Cardiac fibroblast (primary cell): ENCODE measurements at regions not wholly inside any gene's neighbourhood (a gene's known extent, or its start where the extent isn't known, plus 50 kb on each side); places are given as distances from the start of the nearest gene placed in this dataset.

Experiments used
- DNase-seq, 2 donors: peaks; one replicate each; pipeline versions ENCODE4 v3.0.0 to v3.0.0-alpha.2; 2010; ENCODE audit warnings: low read depth in 2 of 2
- H3K4me3 ChIP-seq, 2 donors: replicated peaks in 1 of 2; 1 replicate in 1 of 2; 2 replicates in 1 of 2; pipeline ENCODE4 v1.5.1; 2011; ENCODE audit warnings: low read depth in 2 of 2, low read length in 2 of 2, mild to moderate bottlenecking in 2 of 2, moderate library complexity in 1 of 2
- TF ChIP-seq, protein P1 (sequence below): IDR thresholded peaks from one replicate; pipeline ENCODE4 v1.5.1; 2011; ENCODE audit warnings: low read depth, mild to moderate bottlenecking, low read length, inconsistent platforms

DNA sequence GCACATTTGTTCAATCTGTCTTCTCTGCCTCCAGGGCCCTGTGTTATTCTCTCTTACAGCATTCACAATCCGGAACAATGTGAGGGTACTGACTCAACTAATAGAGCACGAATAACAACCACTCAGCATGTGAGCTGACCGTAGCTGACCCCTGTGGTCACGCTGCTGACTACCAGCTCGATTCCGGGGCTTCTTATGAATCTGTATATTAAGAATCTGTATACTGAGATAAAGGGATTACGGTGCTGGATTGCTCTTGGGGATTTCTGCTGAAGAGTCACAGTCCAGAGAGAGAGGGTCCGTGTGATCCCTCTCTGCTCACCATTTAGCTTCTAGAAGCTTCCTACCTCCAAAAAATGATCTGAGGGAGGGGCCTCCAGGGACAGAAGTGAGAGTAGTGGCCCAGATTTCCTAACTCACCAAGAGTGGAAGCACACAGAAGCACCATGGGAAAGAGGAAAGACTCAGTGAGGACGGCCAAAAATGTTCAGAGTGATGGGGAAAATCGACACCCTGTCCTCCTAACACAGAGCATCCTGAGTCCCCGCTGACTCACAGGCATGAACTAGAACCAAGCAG is 156.2 kb downstream of the THBS2 start:
- no peak overlapping the region for H3K4me3 ChIP-seq
- DNase-seq, result peak; percentile 94 to 98
- TF ChIP-seq, protein P1, sequence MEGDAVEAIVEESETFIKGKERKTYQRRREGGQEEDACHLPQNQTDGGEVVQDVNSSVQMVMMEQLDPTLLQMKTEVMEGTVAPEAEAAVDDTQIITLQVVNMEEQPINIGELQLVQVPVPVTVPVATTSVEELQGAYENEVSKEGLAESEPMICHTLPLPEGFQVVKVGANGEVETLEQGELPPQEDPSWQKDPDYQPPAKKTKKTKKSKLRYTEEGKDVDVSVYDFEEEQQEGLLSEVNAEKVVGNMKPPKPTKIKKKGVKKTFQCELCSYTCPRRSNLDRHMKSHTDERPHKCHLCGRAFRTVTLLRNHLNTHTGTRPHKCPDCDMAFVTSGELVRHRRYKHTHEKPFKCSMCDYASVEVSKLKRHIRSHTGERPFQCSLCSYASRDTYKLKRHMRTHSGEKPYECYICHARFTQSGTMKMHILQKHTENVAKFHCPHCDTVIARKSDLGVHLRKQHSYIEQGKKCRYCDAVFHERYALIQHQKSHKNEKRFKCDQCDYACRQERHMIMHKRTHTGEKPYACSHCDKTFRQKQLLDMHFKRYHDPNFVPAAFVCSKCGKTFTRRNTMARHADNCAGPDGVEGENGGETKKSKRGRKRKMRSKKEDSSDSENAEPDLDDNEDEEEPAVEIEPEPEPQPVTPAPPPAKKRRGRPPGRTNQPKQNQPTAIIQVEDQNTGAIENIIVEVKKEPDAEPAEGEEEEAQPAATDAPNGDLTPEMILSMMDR, result no peak

DNA sequence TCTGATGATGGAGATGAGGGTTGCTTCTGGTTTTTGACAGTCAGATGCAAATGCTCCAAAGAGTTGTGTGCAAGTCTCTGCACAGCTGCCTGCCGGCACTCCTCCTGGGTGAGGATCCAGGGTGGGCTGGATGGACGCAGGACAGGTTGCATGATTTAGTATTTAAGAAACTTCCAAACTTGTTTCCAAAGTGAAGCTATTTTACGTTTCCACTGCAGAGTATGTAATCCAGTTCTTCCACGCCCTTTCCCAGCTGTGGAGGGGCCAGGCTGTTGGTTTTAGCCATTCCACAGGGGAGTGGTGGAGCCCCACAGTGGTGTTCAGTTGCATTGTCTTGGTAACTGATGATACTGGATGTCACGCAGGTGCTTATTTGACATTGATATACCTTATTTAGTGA is 157.3 kb downstream of the THBS2 start:
- TF ChIP-seq, protein P1, result peak; percentile 23
- peak in 1 of 2 donors; percentile 20 for DNase-seq
- H3K4me3 ChIP-seq, result no peak overlapping the region

DNA sequence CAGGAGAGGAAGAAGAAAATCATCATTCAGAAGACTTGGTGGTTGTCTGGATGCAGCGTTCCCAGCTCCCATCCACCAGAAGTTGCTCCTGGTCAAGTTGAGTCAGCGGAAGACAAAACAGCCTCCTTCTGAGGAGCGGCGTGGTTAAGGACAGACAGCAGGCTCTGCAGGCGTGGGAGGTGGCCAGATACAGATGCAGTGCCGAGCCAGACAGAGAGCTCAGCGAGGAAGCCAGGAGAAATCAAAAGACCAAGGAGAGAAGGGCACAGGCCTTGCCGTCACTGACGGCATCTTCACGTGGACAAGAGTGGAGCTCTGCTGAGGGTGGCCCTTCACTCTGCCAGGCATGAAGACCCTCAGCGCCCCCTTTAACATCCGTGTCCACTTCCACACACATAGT is 158.5 kb downstream of the THBS2 start:
- TF ChIP-seq, protein P1, result no peak
- no peak overlapping the region for H3K4me3 ChIP-seq
- DNase-seq, result no peak

DNA sequence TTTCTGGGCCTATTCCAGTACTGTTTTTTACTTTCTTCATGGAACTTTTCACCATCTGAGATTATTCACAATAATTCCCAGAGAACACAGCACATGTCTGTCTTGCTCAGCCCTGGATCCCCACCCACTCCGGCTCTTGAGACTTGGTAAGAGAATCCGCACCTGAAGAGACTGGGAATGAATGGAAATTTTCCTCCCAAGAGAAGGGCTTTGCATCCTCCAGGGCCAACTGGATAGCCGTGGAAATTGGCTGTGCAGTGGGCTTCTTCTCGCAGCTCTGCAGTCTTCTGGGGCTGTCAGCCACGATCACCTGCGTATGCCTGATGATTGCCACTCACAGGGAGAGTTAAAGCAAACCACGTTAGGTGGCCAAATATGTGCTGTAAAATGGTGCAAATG is 159.1 kb downstream of the THBS2 start:
- no peak for DNase-seq
- TF ChIP-seq, protein P1, result no peak
- H3K4me3 ChIP-seq, result no peak overlapping the region

DNA sequence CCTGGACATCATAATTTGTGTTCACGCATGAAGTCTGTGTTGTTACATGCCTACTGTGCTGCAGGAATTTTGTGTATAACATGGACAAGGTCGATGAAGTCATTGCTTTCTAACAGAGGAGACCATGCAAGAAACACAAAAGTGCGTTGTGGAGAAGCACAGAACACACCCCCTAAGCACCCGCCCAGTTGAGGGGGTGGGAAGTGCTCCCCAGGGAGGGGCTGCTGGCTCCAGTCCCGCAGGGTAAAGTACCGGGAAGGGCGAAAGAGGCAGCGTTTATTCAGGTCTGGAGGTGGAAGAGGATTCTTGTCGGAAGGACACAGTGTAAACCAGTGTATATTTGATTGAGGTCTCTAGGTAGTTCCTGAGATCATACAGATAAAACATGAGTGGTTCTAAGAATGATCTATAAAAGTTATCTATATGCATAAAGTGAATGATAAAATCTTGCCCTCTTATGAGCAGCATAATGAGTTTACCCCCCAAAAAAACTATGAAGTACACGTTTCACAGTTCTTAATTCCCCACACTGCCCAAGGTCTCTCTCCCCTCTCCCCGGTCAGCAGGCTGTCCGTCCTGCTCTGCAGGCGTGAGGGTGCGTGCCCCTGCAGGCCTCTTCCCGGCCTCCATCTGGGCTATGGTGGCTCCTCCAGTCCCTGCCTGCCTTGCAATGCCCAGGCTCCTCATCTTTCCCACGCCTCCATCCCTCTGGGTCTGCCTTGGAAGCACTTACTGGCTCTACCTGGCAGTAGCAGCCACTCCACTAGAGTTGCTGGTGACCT is 159.7 kb downstream of the THBS2 start:
- TF ChIP-seq, protein P1, result no peak
- DNase-seq, result no peak

DNA sequence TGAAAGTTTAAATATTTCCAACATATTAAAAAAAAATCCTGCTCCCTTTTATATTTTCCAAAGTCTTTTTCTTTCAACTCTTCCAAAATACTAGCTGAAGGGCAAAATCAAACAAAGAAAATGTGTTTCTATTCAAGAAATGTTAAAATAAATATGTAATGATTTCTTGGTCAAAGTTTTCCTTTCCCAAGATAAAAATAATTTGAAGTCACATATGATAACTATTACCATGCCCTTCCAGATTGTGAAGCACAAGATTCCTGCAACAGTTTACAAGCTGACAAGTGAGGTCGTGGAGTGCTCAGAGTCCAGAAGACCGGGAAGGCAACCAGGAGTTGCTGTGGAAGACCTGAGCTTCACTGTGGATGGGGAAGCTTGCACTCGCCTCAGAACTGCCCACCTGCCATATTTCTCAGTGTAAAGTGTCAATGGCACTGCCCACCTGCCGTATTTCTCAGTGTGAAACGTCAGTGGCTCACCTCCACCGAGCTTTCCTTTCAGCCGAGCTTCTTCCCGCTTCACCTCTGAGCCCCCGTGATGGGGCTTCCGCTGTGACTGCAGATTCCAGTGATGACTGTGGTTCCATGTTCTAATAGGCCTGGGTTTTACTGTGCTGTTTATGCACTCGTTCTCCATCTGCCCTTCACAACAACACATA is 160.5 kb downstream of the THBS2 start:
- TF ChIP-seq, protein P1, result no peak
- H3K4me3 ChIP-seq, result no peak overlapping the region
- no peak for DNase-seq

More for the DNA sequence above, 159.7 kb downstream of the THBS2 start:
- no peak overlapping the region for H3K4me3 ChIP-seq
